ENCODE measurements at regions not wholly inside any gene's neighbourhood (a gene's known extent, or its start where the extent isn't known, plus 50 kb on each side); places are given as distances from the start of the nearest gene placed in this dataset.

- no peak for TF ChIP-seq CTCF (IDR thresholded peaks at IDR 0.05)
- DNase-seq (no peak), ATAC-seq (no peak)
- Histone ChIP-seq H3K9me3 (no peaks in the 10 kb centered on the region), H3K36me3 (ENCODE audit: low read depth) (no peaks in the 10 kb centered on the region), H3K4me3 (no peak overlapping the region), H3K4me1 (ENCODE audit: low read depth) (no peaks in the 10 kb centered on the region)
- intact Hi-C loops (cut with DNase I, micrococcal nuclease): no loop called here
Measured at GRCh38 chrY:8815616-8816015, 521.6 kb upstream of the TSPY4 start.

DNA sequence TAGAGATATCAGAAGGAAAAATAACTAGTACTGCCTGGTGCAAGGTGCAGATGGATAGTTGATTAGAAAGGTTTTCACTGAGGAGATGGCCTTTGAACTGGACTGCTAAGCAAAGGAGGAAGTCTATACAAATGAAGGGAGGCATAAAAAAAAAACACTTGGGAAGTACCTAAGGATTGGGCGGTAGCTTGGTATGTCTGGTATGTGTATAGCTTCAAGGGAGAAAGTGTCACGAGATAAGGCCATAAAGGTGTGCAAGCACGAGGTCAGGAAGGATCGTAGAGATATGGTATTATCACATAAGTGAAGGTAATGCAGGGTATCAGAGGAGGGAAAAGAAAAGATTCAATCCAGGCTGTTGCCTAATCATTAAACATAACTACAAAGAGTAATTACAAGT, 517.2 kb upstream of the TSPY4 start:
- intact Hi-C loops (cut with DNase I, micrococcal nuclease): no loop called here
- DNase-seq (peak in 1 of 3 donors; percentile 51), ATAC-seq (no peak)
- Histone ChIP-seq H3K4me1 (ENCODE audit: low read depth) (no peaks in the 10 kb centered on the region), H3K9me3 (no peaks in the 10 kb centered on the region), H3K36me3 (ENCODE audit: low read depth) (no peaks in the 10 kb centered on the region), H3K4me3 (no peak overlapping the region)
- no peak for TF ChIP-seq CTCF (IDR thresholded peaks at IDR 0.05)

GRCh38 chrY:8821106-8821505, 516.2 kb upstream of the TSPY4 start:
- no peak for DNase-seq
- Histone ChIP-seq H3K36me3 (ENCODE audit: low read depth) (no peaks in the 10 kb centered on the region), H3K9me3 (no peaks in the 10 kb centered on the region), H3K4me1 (ENCODE audit: low read depth) (no peaks in the 10 kb centered on the region), H3K4me3 (no peak overlapping the region)
- ATAC-seq: no peak
- intact Hi-C loops (cut with DNase I, micrococcal nuclease): no loop called here
- TF ChIP-seq CTCF (IDR thresholded peaks at IDR 0.05): no peak

DNA sequence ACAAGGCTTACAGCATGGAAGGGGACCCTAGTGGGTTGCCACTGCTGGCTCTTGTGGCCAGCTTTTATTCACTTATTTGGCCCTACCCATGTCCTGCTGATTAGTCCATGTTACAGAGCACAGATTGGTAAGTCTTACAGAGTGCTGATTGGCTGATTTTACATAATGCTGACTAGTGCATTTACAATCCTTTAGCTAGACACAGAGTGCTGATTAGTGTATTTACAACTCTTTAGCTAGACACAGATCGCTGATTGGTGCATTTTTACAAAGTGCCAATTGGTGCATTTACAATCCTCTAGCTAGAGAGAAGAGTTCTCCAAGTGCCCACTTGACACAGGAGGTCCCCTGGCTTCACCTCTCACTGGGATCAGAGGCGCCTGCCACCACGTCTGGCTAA, 485.0 kb upstream of the TSPY4 start:
- H3K36me3 ChIP-seq (ENCODE audit: low read depth): no peaks in the 10 kb centered on the region
- no peaks in the 10 kb centered on the region for H3K4me1 ChIP-seq (ENCODE audit: low read depth)
- H3K4me3 ChIP-seq: no peak overlapping the region
- no peaks in the 10 kb centered on the region for H3K9me3 ChIP-seq
- intact Hi-C loops (cut with DNase I, micrococcal nuclease): no loop called here
- no peak for TF ChIP-seq CTCF (IDR thresholded peaks at IDR 0.05)
- DNase-seq (no peak), ATAC-seq (no peak)

DNA sequence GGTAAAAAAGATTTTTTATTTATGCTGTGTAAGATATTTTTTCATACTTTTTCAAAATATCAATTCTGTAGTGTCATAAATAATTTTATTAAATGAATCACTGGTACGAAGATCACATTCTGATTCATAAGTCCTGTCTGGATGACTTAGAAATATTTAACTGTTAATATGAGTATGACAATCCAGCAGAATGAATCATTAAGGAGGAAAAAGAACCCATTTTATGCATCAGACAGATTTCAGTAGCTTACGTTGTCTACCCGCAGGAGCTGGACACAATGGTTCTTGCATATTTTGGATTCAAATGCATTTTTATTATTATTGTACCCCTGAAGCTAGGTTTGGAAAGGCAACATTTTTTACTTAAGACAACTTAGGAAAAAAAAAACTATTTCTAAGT, 448.9 kb upstream of the TSPY4 start:
- no peaks in the 10 kb centered on the region for H3K9me3 ChIP-seq
- intact Hi-C loops (cut with DNase I, micrococcal nuclease): no loop called here
- no peak for ATAC-seq
- no peaks in the 10 kb centered on the region for H3K36me3 ChIP-seq (ENCODE audit: low read depth)
- H3K4me1 ChIP-seq (ENCODE audit: low read depth): no peaks in the 10 kb centered on the region
- H3K4me3 ChIP-seq: no peak overlapping the region
- no peak for DNase-seq
- TF ChIP-seq CTCF (IDR thresholded peaks at IDR 0.05): no peak

DNA sequence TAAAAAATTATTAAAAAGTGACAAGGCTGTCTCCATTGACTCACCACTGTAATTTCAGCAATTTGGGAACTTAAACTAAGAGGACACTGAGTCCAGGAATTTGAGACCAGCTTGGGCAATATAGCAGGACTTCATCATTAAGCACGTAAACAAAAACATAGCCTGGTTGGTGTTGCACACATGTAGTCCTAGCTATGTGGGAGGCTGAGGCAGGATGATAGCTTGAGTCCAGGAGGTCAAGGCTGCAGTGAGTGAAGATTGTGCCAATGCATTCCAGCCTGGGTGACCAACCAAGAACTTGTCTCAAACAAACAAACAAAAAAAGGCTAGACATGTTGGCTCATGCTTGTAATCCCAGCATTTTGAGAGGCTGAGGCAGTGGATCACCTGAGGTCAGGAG, 439.4 kb upstream of the TSPY4 start:
- DNase-seq (no peak), ATAC-seq (no peak)
- TF ChIP-seq CTCF (IDR thresholded peaks at IDR 0.05): no peak
- H3K4me1 ChIP-seq (ENCODE audit: low read depth): no peaks in the 10 kb centered on the region
- H3K36me3 ChIP-seq (ENCODE audit: low read depth): no peaks in the 10 kb centered on the region
- H3K4me3 ChIP-seq: no peak overlapping the region
- intact Hi-C loops (cut with DNase I, micrococcal nuclease): no loop called here
- no peaks in the 10 kb centered on the region for H3K9me3 ChIP-seq
